ENCODE measurements at regions not wholly inside any gene's neighbourhood (a gene's known extent, or its start where the extent isn't known, plus 50 kb on each side); places are given as distances from the start of the nearest gene placed in this dataset.

GRCh38 chr9:117783828-117784227 is 79.6 kb downstream of the TLR4 start:
- H3K27ac ChIP-seq (ENCODE audit: control insufficient read depth, insufficient read depth, low read length) = no peak overlapping the region
- no peak overlapping the region for H3K4me3 ChIP-seq (ENCODE audit: control insufficient read depth in 2 of 3, extremely low read depth in 1 of 3, insufficient read depth in 2 of 3, low read depth in 1 of 3, low read length in 3 of 3)
- no peak overlapping the region for H3K9ac ChIP-seq (ENCODE audit: control insufficient read depth, extremely low read depth, insufficient read depth, low read length)
- TF ChIP-seq EZH2 (IDR thresholded peaks at IDR 0.05; ENCODE audit: low read length) (no peak), CTCF (optimal IDR thresholded peaks at IDR 0.05 in 1 of 3, IDR thresholded peaks at IDR 0.05 in 1 of 3, conservative IDR thresholded peaks at IDR 0.05 in 1 of 3; ENCODE audit: extremely low read depth in 1 of 3, insufficient read depth in 2 of 3, low read length in 3 of 3) (no peak)
- no peak for FAIRE-seq
- H2AFZ ChIP-seq (ENCODE audit: control insufficient read depth, low read length) = no peak overlapping the region
- H3K4me1 ChIP-seq (ENCODE audit: control insufficient read depth, extremely low read depth, insufficient read depth, low read length) = no peaks in the 10 kb centered on the region
- H3K27me3 ChIP-seq (ENCODE audit: control insufficient read depth, extremely low read depth, insufficient read depth, low read length) = no peaks in the 10 kb centered on the region
- H3K9me1 ChIP-seq (ENCODE audit: control insufficient read depth, extremely low read depth, insufficient read depth, low read length) = no peaks in the 10 kb centered on the region
- H3K9me3 ChIP-seq (ENCODE audit: control insufficient read depth, low read depth, low read length) = no peaks in the 10 kb centered on the region
- no peak overlapping the region for H3K4me2 ChIP-seq (ENCODE audit: control insufficient read depth, extremely low read depth, insufficient read depth, low read depth, low read length)
- H3K79me2 ChIP-seq (ENCODE audit: control insufficient read depth, insufficient read depth, low read length) = no peaks in the 10 kb centered on the region
- dilution Hi-C loops (cut with MboI; ENCODE audit: extremely low pct_ligation_motif_present, low sequenced_read_pairs) = no loop called here
- no peak for DNase-seq (ENCODE audit: low read depth, low spot score)
- no peaks in the 10 kb centered on the region for H4K20me1 ChIP-seq (ENCODE audit: control insufficient read depth, extremely low read depth, insufficient read depth, low read length)
- H3K36me3 ChIP-seq (ENCODE audit: control insufficient read depth in 2 of 2, extremely low read depth in 1 of 2, insufficient read depth in 2 of 2, low read length in 2 of 2) = no peaks in the 10 kb centered on the region

- Histone ChIP-seq H3K36me3 (ENCODE audit: control insufficient read depth in 2 of 2, extremely low read depth in 1 of 2, insufficient read depth in 2 of 2, low read length in 2 of 2) (no peaks in the 10 kb centered on the region), H3K9me1 (ENCODE audit: control insufficient read depth, extremely low read depth, insufficient read depth, low read length) (no peaks in the 10 kb centered on the region), H3K27ac (ENCODE audit: control insufficient read depth, insufficient read depth, low read length) (no peak overlapping the region), H2AFZ (ENCODE audit: control insufficient read depth, low read length) (no peak overlapping the region), H3K4me3 (ENCODE audit: control insufficient read depth in 2 of 3, extremely low read depth in 1 of 3, insufficient read depth in 2 of 3, low read depth in 1 of 3, low read length in 3 of 3) (no peak overlapping the region), H3K4me2 (ENCODE audit: control insufficient read depth, extremely low read depth, insufficient read depth, low read depth, low read length) (no peak overlapping the region), H3K79me2 (ENCODE audit: control insufficient read depth, insufficient read depth, low read length) (no peaks in the 10 kb centered on the region), H3K27me3 (ENCODE audit: control insufficient read depth, extremely low read depth, insufficient read depth, low read length) (no peaks in the 10 kb centered on the region), H3K9me3 (ENCODE audit: control insufficient read depth, low read depth, low read length) (no peaks in the 10 kb centered on the region), H3K4me1 (ENCODE audit: control insufficient read depth, extremely low read depth, insufficient read depth, low read length) (no peaks in the 10 kb centered on the region), H4K20me1 (ENCODE audit: control insufficient read depth, extremely low read depth, insufficient read depth, low read length) (no peaks in the 10 kb centered on the region), H3K9ac (ENCODE audit: control insufficient read depth, extremely low read depth, insufficient read depth, low read length) (no peak overlapping the region)
- FAIRE-seq (no peak), DNase-seq (ENCODE audit: low read depth, low spot score) (no peak)
- dilution Hi-C loops (cut with MboI; ENCODE audit: extremely low pct_ligation_motif_present, low sequenced_read_pairs) = no loop called here
- TF ChIP-seq EZH2 (IDR thresholded peaks at IDR 0.05; ENCODE audit: low read length) (no peak), CTCF (optimal IDR thresholded peaks at IDR 0.05 in 1 of 3, IDR thresholded peaks at IDR 0.05 in 1 of 3, conservative IDR thresholded peaks at IDR 0.05 in 1 of 3; ENCODE audit: extremely low read depth in 1 of 3, insufficient read depth in 2 of 3, low read length in 3 of 3) (no peak)
These were observed 80.8 kb downstream of the TLR4 start for GRCh38 chr9:117784996-117785395.
